Stomach (tissue), 4 donors: ENCODE measurements at regions not wholly inside any gene's neighbourhood (a gene's known extent, or its start where the extent isn't known, plus 50 kb on each side); places are given as distances from the start of the nearest gene placed in this dataset.

ENCODE experiments used
- POLR2A ChIP-seq, 4 donors: fragments of 450-650 bp; IDR thresholded peaks; one replicate each; pipeline ENCODE4 v1.6.1; 2016; ENCODE audit warnings: antibody characterized with exemption in 4 of 4, control low read depth in 2 of 4, mild to moderate bottlenecking in 1 of 4, moderate library complexity in 1 of 4
- TF ChIP-seq, protein P1 (sequence below), 7 experiments: fragments of 450-650 bp in 4 of 7; fragments of 200-600 bp in 3 of 7; sonication (generic) in 3 of 7; IDR thresholded peaks; one replicate each; pipeline ENCODE4 v1.5.1; 2016 to 2019; ENCODE audit warnings: antibody characterized with exemption in 7 of 7, control low read depth in 2 of 7, mild to moderate bottlenecking in 1 of 7

GRCh38 chr13:59343132-59343531, 820.6 kb downstream of the DIAPH3 start:
- TF ChIP-seq, protein P1, sequence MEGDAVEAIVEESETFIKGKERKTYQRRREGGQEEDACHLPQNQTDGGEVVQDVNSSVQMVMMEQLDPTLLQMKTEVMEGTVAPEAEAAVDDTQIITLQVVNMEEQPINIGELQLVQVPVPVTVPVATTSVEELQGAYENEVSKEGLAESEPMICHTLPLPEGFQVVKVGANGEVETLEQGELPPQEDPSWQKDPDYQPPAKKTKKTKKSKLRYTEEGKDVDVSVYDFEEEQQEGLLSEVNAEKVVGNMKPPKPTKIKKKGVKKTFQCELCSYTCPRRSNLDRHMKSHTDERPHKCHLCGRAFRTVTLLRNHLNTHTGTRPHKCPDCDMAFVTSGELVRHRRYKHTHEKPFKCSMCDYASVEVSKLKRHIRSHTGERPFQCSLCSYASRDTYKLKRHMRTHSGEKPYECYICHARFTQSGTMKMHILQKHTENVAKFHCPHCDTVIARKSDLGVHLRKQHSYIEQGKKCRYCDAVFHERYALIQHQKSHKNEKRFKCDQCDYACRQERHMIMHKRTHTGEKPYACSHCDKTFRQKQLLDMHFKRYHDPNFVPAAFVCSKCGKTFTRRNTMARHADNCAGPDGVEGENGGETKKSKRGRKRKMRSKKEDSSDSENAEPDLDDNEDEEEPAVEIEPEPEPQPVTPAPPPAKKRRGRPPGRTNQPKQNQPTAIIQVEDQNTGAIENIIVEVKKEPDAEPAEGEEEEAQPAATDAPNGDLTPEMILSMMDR (IDR thresholded peaks at IDR 0.05), result no peak
- no peak for TF ChIP-seq POLR2A (IDR thresholded peaks at IDR 0.05)
